NOMO-1 treated with DMSO at 0.1 percent for 48 hours (cell line): ENCODE measurements at regions not wholly inside any gene's neighbourhood (a gene's known extent, or its start where the extent isn't known, plus 50 kb on each side); places are given as distances from the start of the nearest gene placed in this dataset.
"Not testable (repeated sequence)": the region's sequence is repeated elsewhere in the genome, so short reads cannot be mapped to it uniquely, and the experiment has no call there.

Experiments
- DNase-seq: peaks from one replicate; lab custom pipeline; 2025; ENCODE audit not compliant: unreplicated experiment; lab: John Stamatoyannopoulos, UW

GRCh38 chr5:89067362-89067761 is 184.4 kb upstream of the MEF2C start:
- no peak for DNase-seq

- no peak for DNase-seq
These were observed 182.9 kb upstream of the MEF2C start for GRCh38 chr5:89065919-89066318.

- no peak for DNase-seq
These were observed 181.8 kb upstream of the MEF2C start for GRCh38 chr5:89064736-89065135.

GRCh38 chr5:89064054-89064453 is 181.1 kb upstream of the MEF2C start:
- no peak for DNase-seq

- DNase-seq: no peak
These were observed 177.8 kb upstream of the MEF2C start for GRCh38 chr5:89060768-89061167.

GRCh38 chr5:89059274-89059673 is 176.3 kb upstream of the MEF2C start:
- DNase-seq: no peak

GRCh38 chr5:89055695-89056085 is 172.7 kb upstream of the MEF2C start:
- no peak for DNase-seq

GRCh38 chr5:89055015-89055694 is 172.2 kb upstream of the MEF2C start:
- no peak for DNase-seq

- DNase-seq: no peak
These were observed 170.6 kb upstream of the MEF2C start for GRCh38 chr5:89053547-89053946.

GRCh38 chr5:89050062-89050461 is 167.1 kb upstream of the MEF2C start:
- not testable (repeated sequence) for DNase-seq

GRCh38 chr5:89047571-89047970 is 164.6 kb upstream of the MEF2C start:
- no peak for DNase-seq

GRCh38 chr5:89045216-89045615 is 162.2 kb upstream of the MEF2C start:
- DNase-seq: no peak

- DNase-seq: no peak
These were observed 161.8 kb upstream of the MEF2C start for GRCh38 chr5:89044674-89045200.

GRCh38 chr5:89043676-89044075 is 160.7 kb upstream of the MEF2C start:
- no peak for DNase-seq

- no peak for DNase-seq
These were observed 159.8 kb upstream of the MEF2C start for GRCh38 chr5:89042746-89043145.

GRCh38 chr5:89041976-89042375 is 159.0 kb upstream of the MEF2C start:
- no peak for DNase-seq

GRCh38 chr5:89041249-89041779 is 158.3 kb upstream of the MEF2C start:
- no peak for DNase-seq

- DNase-seq: no peak
These were observed 153.9 kb upstream of the MEF2C start for GRCh38 chr5:89036704-89037489.

- no peak for DNase-seq
These were observed 153.2 kb upstream of the MEF2C start for GRCh38 chr5:89036166-89036565.

GRCh38 chr5:89034588-89034987 is 151.6 kb upstream of the MEF2C start:
- DNase-seq: no peak

- DNase-seq: no peak
These were observed 147.8 kb upstream of the MEF2C start for GRCh38 chr5:89030798-89031197.
